ENCODE measurements at regions not wholly inside any gene's neighbourhood (a gene's known extent, or its start where the extent isn't known, plus 50 kb on each side); places are given as distances from the start of the nearest gene placed in this dataset.

GRCh38 chr14:32265584-32265983, 62.5 kb upstream of the RNU6-8 start:
- no CpG with 5 or more reads among the region's 2 CpGs for WGBS, 2 experiments (ENCODE audit: extremely low coverage in 2 of 2, insufficient read length in 1 of 2)
- no TSS peak for BruUV-seq (replicated peaks)
- TF ChIP-seq ELK1 (IDR thresholded peaks at IDR 0.05; ENCODE audit: borderline replicate concordance, low read depth, low read length) (no peak), CHD1 (IDR thresholded peaks at IDR 0.05; ENCODE audit: low read depth, low read length) (no peak)
- Histone ChIP-seq H3K9me1 (ENCODE audit: insufficient read depth, low read length) (no peaks in the 10 kb centered on the region), H2BK20ac (ENCODE audit: low read depth, low read length) (no peak overlapping the region), H4K91ac (ENCODE audit: insufficient read depth, low read depth, low read length) (no peak overlapping the region), H3K4me2 (ENCODE audit: low read depth, low read length) (no peak overlapping the region), H3K14ac (replicated peaks; ENCODE audit: low read depth, low read length) (no peak overlapping the region), H4K5ac (ENCODE audit: low read depth, low read length) (no peak overlapping the region), H4K8ac (ENCODE audit: low read depth in 2 of 2, low read length in 2 of 2) (no peak overlapping the region), H3K18ac (ENCODE audit: low read depth, low read length) (no peak overlapping the region), H3K4ac (ENCODE audit: low read depth, low read length) (no peak overlapping the region), H2BK5ac (ENCODE audit: low read depth, low read length, poor library complexity, severe bottlenecking) (no peak overlapping the region), H3K56ac (ENCODE audit: extremely low read depth, insufficient read depth, low read length) (no peak overlapping the region), H3K9ac (ENCODE audit: low read depth, low read length) (no peak overlapping the region), H3K4me1 (ENCODE audit: control insufficient read depth, insufficient read depth, low read length) (no peaks in the 10 kb centered on the region), H2BK120ac (ENCODE audit: low read depth, low read length) (no peak overlapping the region), H3K27ac (ENCODE audit: insufficient read depth, low read length) (no peak overlapping the region), H3K36me3 (ENCODE audit: control insufficient read depth, insufficient read depth, low read length) (no peaks in the 10 kb centered on the region), H3K4me3 (ENCODE audit: insufficient read depth, low read depth, low read length) (no peak overlapping the region), H2AK9ac (replicated peaks; ENCODE audit: low read depth, low read length, poor library complexity) (no peak overlapping the region), H3K27me3 (ENCODE audit: control insufficient read depth, insufficient read depth, low read length) (no peaks in the 10 kb centered on the region; the same call in 1 of the 2 replicates), H3K9me3 (ENCODE audit: control insufficient read depth, insufficient read depth, low read length) (peaks cover 7% of the 10 kb centered on the region; the same call in 1 of the 2 replicates), H2BK15ac (ENCODE audit: low read depth, low read length) (no peak overlapping the region), H2AK5ac (ENCODE audit: low read depth, low read length) (no peak overlapping the region), H3K23ac (ENCODE audit: low read depth, low read length) (no peak overlapping the region), H3K79me1 (ENCODE audit: low read depth in 1 of 2, low read length in 2 of 2) (no peaks in the 10 kb centered on the region), H4K20me1 (ENCODE audit: insufficient read depth, low read length) (no peaks in the 10 kb centered on the region), H2AFZ (replicated peaks; ENCODE audit: low read length, poor library complexity) (no peak overlapping the region)
- dilution Hi-C loops (cut with HindIII; ENCODE audit: low sequenced_read_pairs, unreplicated experiment) (no loop called here), intact Hi-C loops (cut with micrococcal nuclease) (no loop called here), in situ Hi-C loops (cut with MboI; ENCODE audit: low sequenced_read_pairs) (no loop called here)
- CTCF ChIA-PET, result interaction anchor here (0.6 kb wide), 1 partner anchor 173 kb away, joined by 3 read pairs; no protein-coding TSS in a partner anchor
- POLR2A ChIA-PET (ENCODE audit: unreplicated experiment), result no interaction called here
- no peak for ATAC-seq (ENCODE audit: low read depth)
- DNase-seq, result no peak

Measured in IMR-90 (cell line).